ENCODE measurements at regions not wholly inside any gene's neighbourhood (a gene's known extent, or its start where the extent isn't known, plus 50 kb on each side); places are given as distances from the start of the nearest gene placed in this dataset.

GRCh38 chr6:6764764-6765434, 176.4 kb downstream of the LY86 start:
- Histone ChIP-seq H3K9me3 (replicated peaks in 1 of 2; ENCODE audit: control insufficient read depth in 1 of 2, insufficient read depth in 1 of 2, low read length in 2 of 2) (no peaks in the 10 kb centered on the region), H3K27me3 (ENCODE audit: control insufficient read depth in 2 of 2, insufficient read depth in 2 of 2, low read length in 2 of 2) (no peaks in the 10 kb centered on the region), H2AFZ (ENCODE audit: insufficient read depth, low read depth, low read length, poor library complexity, severe bottlenecking) (peak overlapping the region; percentile 36), H3K27ac (ENCODE audit: low read depth in 1 of 2, low read length in 2 of 2) (no peak overlapping the region), H3K9ac (ENCODE audit: insufficient read depth, low read length, poor library complexity, severe bottlenecking) (no peak overlapping the region), H4K20me1 (ENCODE audit: insufficient read depth, low read length) (no peaks in the 10 kb centered on the region), H3K4me3 (replicated peaks in 1 of 3; ENCODE audit: low read depth in 2 of 3, low read length in 3 of 3) (no peak overlapping the region), H3K79me2 (ENCODE audit: insufficient read depth, low read length) (no peaks in the 10 kb centered on the region), H3K4me2 (replicated peaks; ENCODE audit: extremely low read depth, low read length, poor library complexity, severe bottlenecking) (no peak overlapping the region), H3K4me1 (ENCODE audit: control insufficient read depth in 1 of 2, insufficient read depth in 2 of 2, low read length in 2 of 2) (peaks cover 2 to 5% of the 10 kb centered on the region in 2 donors), H3K36me3 (replicated peaks in 1 of 2; ENCODE audit: control insufficient read depth in 1 of 2, insufficient read depth in 2 of 2, low read length in 2 of 2) (no peaks in the 10 kb centered on the region)
- no peak overlapping the region for H3K4me3 Mint-ChIP-seq
- peaks cover 12% of the 10 kb centered on the region for H3K4me1 Mint-ChIP-seq
- peaks cover 17 to 27% of the 10 kb centered on the region in 2 donors for H3K36me3 Mint-ChIP-seq
- intact Hi-C loops (cut with micrococcal nuclease): no loop called here
- H3K9me3 Mint-ChIP-seq: peaks cover 0 to 9% (median 2%) of the 10 kb centered on the region in 7 donors
- no peak for TF ChIP-seq CTCF (IDR thresholded peaks at IDR 0.05)
- H3K27ac Mint-ChIP-seq: peak overlapping the region in 2 of 7 donors; percentile 15 to 17
- no peak for DNase-seq
- peaks cover 0 to 1% (median 0%) of the 10 kb centered on the region in 3 donors for H3K27me3 Mint-ChIP-seq (ENCODE audit: low read depth in 3 of 3)
- 93% methylated on average over 2 of the region's 3 CpGs for WGBS (ENCODE audit: insufficient coverage)

- Histone ChIP-seq H3K27me3 (ENCODE audit: control insufficient read depth in 2 of 2, insufficient read depth in 2 of 2, low read length in 2 of 2) (no peaks in the 10 kb centered on the region), H3K4me3 (replicated peaks in 1 of 3; ENCODE audit: low read depth in 2 of 3, low read length in 3 of 3) (no peak overlapping the region), H3K9ac (ENCODE audit: insufficient read depth, low read length, poor library complexity, severe bottlenecking) (no peak overlapping the region), H3K36me3 (replicated peaks in 1 of 2; ENCODE audit: control insufficient read depth in 1 of 2, insufficient read depth in 2 of 2, low read length in 2 of 2) (no peaks in the 10 kb centered on the region), H3K27ac (ENCODE audit: low read depth in 1 of 2, low read length in 2 of 2) (no peak overlapping the region), H3K9me3 (replicated peaks in 1 of 2; ENCODE audit: control insufficient read depth in 1 of 2, insufficient read depth in 1 of 2, low read length in 2 of 2) (no peaks in the 10 kb centered on the region), H3K79me2 (ENCODE audit: insufficient read depth, low read length) (no peaks in the 10 kb centered on the region), H2AFZ (ENCODE audit: insufficient read depth, low read depth, low read length, poor library complexity, severe bottlenecking) (no peak overlapping the region), H3K4me2 (replicated peaks; ENCODE audit: extremely low read depth, low read length, poor library complexity, severe bottlenecking) (no peak overlapping the region), H3K4me1 (ENCODE audit: control insufficient read depth in 1 of 2, insufficient read depth in 2 of 2, low read length in 2 of 2) (peaks cover 1 to 6% of the 10 kb centered on the region in 2 donors), H4K20me1 (ENCODE audit: insufficient read depth, low read length) (no peaks in the 10 kb centered on the region)
- Mint-ChIP-seq H3K4me1 (peaks cover 10% of the 10 kb centered on the region), H3K27ac (no peak overlapping the region), H3K9me3 (peaks cover 0 to 14% (median 2%) of the 10 kb centered on the region in 7 donors), H3K36me3 (peaks cover 17 to 31% of the 10 kb centered on the region in 2 donors), H3K27me3 (ENCODE audit: low read depth in 3 of 3) (peaks cover 0 to 1% (median 0%) of the 10 kb centered on the region in 3 donors), H3K4me3 (no peak overlapping the region)
- no peak for TF ChIP-seq CTCF (IDR thresholded peaks at IDR 0.05)
- intact Hi-C loops (cut with micrococcal nuclease): no loop called here
- no peak for DNase-seq
- 96% methylated on average over 6 of the region's 6 CpGs for WGBS (ENCODE audit: insufficient coverage)
Measured at GRCh38 chr6:6766230-6766905, 177.8 kb downstream of the LY86 start.

Data from CD14-positive monocyte (primary cell).